H1 (cell line): ENCODE measurements at regions not wholly inside any gene's neighbourhood (a gene's known extent, or its start where the extent isn't known, plus 50 kb on each side); places are given as distances from the start of the nearest gene placed in this dataset.

Source experiments
- CTCF ChIA-PET: fragments of 300-600 bp; sonication (Branson Sonifier 250); formaldehyde crosslinking; loops from one replicate; lab custom pipeline; 2021; ENCODE audit not compliant: partially characterized antibody; lab: Charles Lee
- POLR2A ChIA-PET: fragments of 300-600 bp; sonication (Branson Sonifier 250); formaldehyde crosslinking; loops from one replicate; lab custom pipeline; 2021; ENCODE audit warnings: inconsistent platforms; ENCODE audit not compliant: partially characterized antibody; lab: Charles Lee
- DNase-seq, 2 experiments: peaks; one replicate each; pipeline versions ENCODE4 v3.0.0 to v3.0.0-alpha.2; 2010 to 2022; ENCODE audit warnings: low spot score in 2 of 2, low read depth in 1 of 2, mixed read lengths in 1 of 2
- FAIRE-seq: peaks from 2 replicates; lab custom pipeline; 2011; peaks lifted over from hg19 to GRCh38; lab: Jason Lieb, UNC
- H2AFZ ChIP-seq: 2 replicates; pipeline ENCODE4 v1.8.1; 2012; ENCODE audit warnings: low read length, inconsistent platforms
- H2AK5ac ChIP-seq: 2 replicates; pipeline ENCODE4 v1.6.1; 2013; ENCODE audit warnings: low read depth, low read length
- H2BK120ac ChIP-seq: replicated peaks from 2 replicates; pipeline ENCODE3; 2013; ENCODE audit warnings: low read depth, low read length, inconsistent platforms
- H2BK12ac ChIP-seq: 2 replicates; pipeline ENCODE4 v1.6.1; 2013; ENCODE audit warnings: low read depth, low read length
- H2BK15ac ChIP-seq: 2 replicates; pipeline ENCODE4 v1.6.1; 2013; ENCODE audit warnings: low read length
- H2BK20ac ChIP-seq: 2 replicates; pipeline ENCODE4 v1.6.1; 2013; ENCODE audit warnings: low read length
- H2BK5ac ChIP-seq: 2 replicates; pipeline ENCODE4 v1.6.1; 2013; ENCODE audit warnings: low read depth, low read length
- H3K14ac ChIP-seq: 2 replicates; pipeline ENCODE4 v1.6.1; 2013; ENCODE audit warnings: inconsistent platforms; ENCODE audit not compliant: insufficient read length
- H3K18ac ChIP-seq: 2 replicates; pipeline ENCODE4 v1.6.1; 2013; ENCODE audit warnings: low read length; ENCODE audit errors: extremely low read depth
- H3K23ac ChIP-seq: 2 replicates; pipeline ENCODE4 v1.6.1; 2013; ENCODE audit warnings: inconsistent platforms; ENCODE audit not compliant: insufficient read length
- H3K23me2 ChIP-seq: 2 replicates; pipeline ENCODE4 v1.6.1; 2013; ENCODE audit warnings: low read depth, low read length
- H3K27ac ChIP-seq: 2 replicates; pipeline ENCODE4 v1.6.1; 2011; ENCODE audit warnings: low read depth, low read length, inconsistent platforms
- H3K27me3 ChIP-seq, 4 experiments: replicated peaks in 1 of 4; 1 replicate in 1 of 4; 2 replicates in 3 of 4; pipeline versions ENCODE4 v1.6.1 to v1.8.1; 2011 to 2013; ENCODE audit warnings: low read length in 3 of 4, mild to moderate bottlenecking in 3 of 4, inconsistent platforms in 2 of 4, mixed read lengths in 2 of 4, moderate library complexity in 1 of 4; ENCODE audit not compliant: control insufficient read depth in 3 of 4, insufficient read depth in 3 of 4; ENCODE audit errors: extremely low read depth in 1 of 4
- H3K36me3 ChIP-seq, 4 experiments: 2 replicates each; pipeline versions ENCODE4 v1.6.1 to v1.8.1; 2011 to 2013; ENCODE audit warnings: mild to moderate bottlenecking in 4 of 4, low read length in 3 of 4, moderate library complexity in 2 of 4, control low read depth in 1 of 4, inconsistent platforms in 1 of 4; ENCODE audit not compliant: insufficient read depth in 4 of 4, control insufficient read depth in 2 of 4
- H3K4ac ChIP-seq: replicated peaks from 2 replicates; pipeline ENCODE3; 2013; ENCODE audit warnings: low read length, low read depth, mixed read lengths, inconsistent platforms; ENCODE audit not compliant: insufficient read length
- H3K4me1 ChIP-seq, 4 experiments: replicated peaks in 1 of 4; 1 replicate in 1 of 4; 2 replicates in 3 of 4; pipeline versions ENCODE4 v1.6.1 to v1.8.1; 2011 to 2013; ENCODE audit warnings: low read length in 3 of 4, inconsistent platforms in 2 of 4, mixed read lengths in 1 of 4; ENCODE audit not compliant: insufficient read depth in 4 of 4, control insufficient read depth in 3 of 4
- H3K4me2 ChIP-seq, 2 experiments: 2 replicates each; pipeline versions ENCODE4 v1.6.1 to v1.8.1; 2011 to 2013; ENCODE audit warnings: low read depth in 2 of 2, low read length in 2 of 2, control low read depth in 1 of 2, inconsistent platforms in 1 of 2, mild to moderate bottlenecking in 1 of 2; ENCODE audit not compliant: insufficient read depth in 1 of 2
- H3K4me3 ChIP-seq, 4 experiments: fragments of 200-600, 300-600 bp in 1 of 4; sonication (generic), shearing (Covaris generic), sonication (Bioruptor Twin) in 1 of 4; 2 replicates each; pipeline versions ENCODE4 v1.5.1 to v1.8.1; 2011 to 2016; ENCODE audit warnings: low read length in 4 of 4, low read depth in 3 of 4, control low read depth in 2 of 4, inconsistent platforms in 2 of 4, mild to moderate bottlenecking in 2 of 4, mixed read lengths in 1 of 4, moderate library complexity in 1 of 4; ENCODE audit not compliant: insufficient read depth in 2 of 4; ENCODE audit errors: extremely low read depth in 1 of 4
- H3K56ac ChIP-seq: replicated peaks from 2 replicates; pipeline ENCODE3; 2013; ENCODE audit warnings: low read depth, mild to moderate bottlenecking, mixed read lengths, low read length, inconsistent platforms; ENCODE audit not compliant: insufficient read length
- H3K79me1 ChIP-seq: 2 replicates; pipeline ENCODE4 v1.6.1; 2013; ENCODE audit warnings: low read depth, low read length, control low read depth
- H3K79me2 ChIP-seq, 2 experiments: 2 replicates each; pipeline versions ENCODE4 v1.6.1 to v1.8.1; 2012 to 2013; ENCODE audit warnings: low read length in 2 of 2, mild to moderate bottlenecking in 2 of 2, inconsistent platforms in 1 of 2; ENCODE audit not compliant: insufficient read depth in 2 of 2, control insufficient read depth in 1 of 2
- H3K9ac ChIP-seq, 4 experiments: replicated peaks in 1 of 4; 1 replicate in 1 of 4; 2 replicates in 3 of 4; pipeline versions ENCODE4 v1.6.1 to v1.8.1; 2011 to 2013; ENCODE audit warnings: low read depth in 3 of 4, low read length in 3 of 4, control low read depth in 2 of 4, mild to moderate bottlenecking in 2 of 4, moderate library complexity in 2 of 4, inconsistent platforms in 1 of 4; ENCODE audit errors: extremely low read depth in 1 of 4
- H3K9me3 ChIP-seq, 2 experiments: 2 replicates each; pipeline versions ENCODE4 v1.6.1 to v1.8.1; 2012 to 2013; ENCODE audit warnings: mild to moderate bottlenecking in 2 of 2, moderate library complexity in 2 of 2, control low read depth in 1 of 2, inconsistent platforms in 1 of 2, low read depth in 1 of 2, low read length in 1 of 2, mixed read lengths in 1 of 2; ENCODE audit not compliant: insufficient read depth in 2 of 2
- H4K20me1 ChIP-seq, 2 experiments: replicated peaks in 1 of 2; 2 replicates each; pipeline versions ENCODE3 to v1.8.1; 2011 to 2013; ENCODE audit warnings: inconsistent platforms in 2 of 2, low read length in 2 of 2, mild to moderate bottlenecking in 1 of 2; ENCODE audit not compliant: insufficient read depth in 2 of 2, control insufficient read depth in 1 of 2
- H4K5ac ChIP-seq: 2 replicates; pipeline ENCODE4 v1.6.1; 2013; ENCODE audit warnings: low read length, low read depth, mixed read lengths, inconsistent platforms; ENCODE audit not compliant: insufficient read length
- H4K8ac ChIP-seq: 2 replicates; pipeline ENCODE4 v1.8.0; 2013; ENCODE audit warnings: mild to moderate bottlenecking, moderate library complexity, low read length, inconsistent platforms; ENCODE audit not compliant: insufficient read depth; ENCODE audit errors: extremely low read depth
- H4K91ac ChIP-seq: replicated peaks from 2 replicates; pipeline ENCODE3; 2013; ENCODE audit warnings: low read length, mixed read lengths, inconsistent platforms; ENCODE audit not compliant: insufficient read length
- ASH2L ChIP-seq: fragments of 200-600, 300-600 bp; sonication (generic); IDR thresholded peaks from one replicate; pipeline ENCODE4 v1.7.1; 2017; ENCODE audit warnings: low read length
- BACH1 ChIP-seq: IDR thresholded peaks from 2 replicates; pipeline ENCODE4 v1.6.1; 2012; ENCODE audit warnings: low read length, improper control_type of control experiment
- CEBPB ChIP-seq: IDR thresholded peaks from 2 replicates; pipeline ENCODE4 v1.6.1; 2012; ENCODE audit warnings: low read depth, low read length
- CREB1 ChIP-seq: IDR thresholded peaks from 2 replicates; pipeline ENCODE4 v1.6.1; 2012; ENCODE audit warnings: inconsistent platforms
- CTCF ChIP-seq, 3 experiments: IDR thresholded peaks; 1 replicate in 2 of 3; 2 replicates in 1 of 3; pipeline versions ENCODE4 v1.5.1 to v1.6.1; 2011; ENCODE audit warnings: low read length in 3 of 3, mild to moderate bottlenecking in 3 of 3, inconsistent platforms in 2 of 3, low read depth in 1 of 3, moderate library complexity in 1 of 3; ENCODE audit not compliant: insufficient read depth in 1 of 3; ENCODE audit errors: control extremely low read depth in 1 of 3
- GTF2F1 ChIP-seq: IDR thresholded peaks from 2 replicates; pipeline ENCODE4 v1.6.1; 2012; ENCODE audit warnings: low read depth, low read length, improper control_type of control experiment, borderline replicate concordance
- JUN ChIP-seq: IDR thresholded peaks from 2 replicates; pipeline ENCODE4 v1.6.1; 2011; ENCODE audit warnings: low read depth, mild to moderate bottlenecking, improper control_type of control experiment, low read length
- KDM4A ChIP-seq: IDR thresholded peaks from one replicate; pipeline ENCODE4 v1.7.1; 2012; ENCODE audit warnings: low read depth, mild to moderate bottlenecking, moderate library complexity, low read length, inconsistent platforms; ENCODE audit not compliant: severe bottlenecking
- NANOG ChIP-seq: IDR thresholded peaks from 2 replicates; pipeline ENCODE4 v1.6.1; 2011; ENCODE audit warnings: low read length, low read depth, mild to moderate bottlenecking, inconsistent platforms; ENCODE audit not compliant: insufficient read depth, poor library complexity, severe bottlenecking
- SAP30 ChIP-seq: fragments of 300-600 bp; sonication (generic); IDR thresholded peaks from 2 replicates; pipeline ENCODE4 v1.7.1; 2012; ENCODE audit warnings: low read length, moderate library complexity, mild to moderate bottlenecking, inconsistent platforms; ENCODE audit not compliant: insufficient read depth, insufficient replicate concordance
- TAF7 ChIP-seq: optimal IDR thresholded peaks from 2 replicates; pipeline ENCODE3; 2011; ENCODE audit warnings: low read depth, mild to moderate bottlenecking, inconsistent platforms, low read length, moderate library complexity, borderline replicate concordance
- USF2 ChIP-seq: IDR thresholded peaks from 2 replicates; pipeline ENCODE4 v1.6.1; 2011; ENCODE audit warnings: low read length, improper control_type of control experiment
- WGBS, 2 experiments: shearing (Covaris generic) in 1 of 2; methylation state at CpG; one replicate each; pipeline versions ENCODE4 v1.1.6 to v1.1.7; 2013 to 2015; ENCODE audit warnings: low lambda C conversion rate in 2 of 2, mixed read lengths in 2 of 2, inconsistent platforms in 1 of 2, low coverage in 1 of 2, missing lambda C conversion rate in 1 of 2; ENCODE audit not compliant: insufficient replicate concordance in 2 of 2, insufficient coverage in 1 of 2, insufficient read length in 1 of 2; ENCODE audit errors: extremely low coverage in 1 of 2, missing lambda C conversion rate in 1 of 2; 5-methylcytosine and 5-hydroxymethylcytosine counted together

- H2BK120ac ChIP-seq, result no peak overlapping the region
- H3K79me1 ChIP-seq, result no peaks in the 10 kb centered on the region
- H4K91ac ChIP-seq, result no peak overlapping the region
- H3K23me2 ChIP-seq, result no peaks in the 10 kb centered on the region
- no peak overlapping the region for H2BK15ac ChIP-seq
- no peak overlapping the region for H3K27ac ChIP-seq
- H3K18ac ChIP-seq, result no peak overlapping the region
- H3K9me3 ChIP-seq, result no peaks in the 10 kb centered on the region
- no peak overlapping the region for H3K56ac ChIP-seq
- no peak overlapping the region for H3K9ac ChIP-seq
- no peak overlapping the region for H3K4me2 ChIP-seq
- H3K4me1 ChIP-seq, result no peaks in the 10 kb centered on the region
- no peak overlapping the region for H4K5ac ChIP-seq
- H3K4ac ChIP-seq, result no peak overlapping the region
- no peaks in the 10 kb centered on the region for H3K79me2 ChIP-seq
- ChIA-PET POLR2A (no interaction called here), CTCF (no interaction called here)
- no peaks in the 10 kb centered on the region for H3K36me3 ChIP-seq
- no peak overlapping the region for H2BK12ac ChIP-seq
- H2AK5ac ChIP-seq, result no peak overlapping the region
- FAIRE-seq (no peak), DNase-seq (no peak)
- no peak overlapping the region for H2AFZ ChIP-seq
- no peak overlapping the region for H2BK20ac ChIP-seq
- H3K27me3 ChIP-seq, result peaks cover 0 to 2% (median 0%) of the 10 kb centered on the region in 4 experiments; a peak in 2 of 7 replicates
- no peaks in the 10 kb centered on the region for H4K20me1 ChIP-seq
- no peak overlapping the region for H3K23ac ChIP-seq
- 94% methylated on average over 1 of the region's 1 CpG; no CpG with 5 or more reads in 1 of the 2 experiments for whole genome bisulfite sequencing, 2 experiments
- no peak overlapping the region for H4K8ac ChIP-seq
- no peak overlapping the region for H3K14ac ChIP-seq
- no peak overlapping the region for H2BK5ac ChIP-seq
- no peak overlapping the region for H3K4me3 ChIP-seq
- TF ChIP-seq KDM4A, result no peak
- TF ChIP-seq USF2, result no peak
- TF ChIP-seq BACH1, result no peak
- no peak for TF ChIP-seq CREB1
- no peak for TF ChIP-seq GTF2F1
- TF ChIP-seq JUN, result no peak
- TF ChIP-seq NANOG, result no peak
- TF ChIP-seq SAP30, result no peak
- no peak for TF ChIP-seq CTCF (IDR thresholded peaks at IDR 0.05; ENCODE audit: control extremely low read depth in 1 of 3, insufficient read depth in 1 of 3, low read depth in 1 of 3, low read length in 3 of 3)
- no peak for TF ChIP-seq CEBPB
- TF ChIP-seq ASH2L, result no peak
- TF ChIP-seq TAF7, result no peak
Observed at GRCh38 chr2:150885236-150885635, 376.4 kb downstream of the RBM43 start.
